GM21717 (cell line): ENCODE measurements at regions not wholly inside any gene's neighbourhood (a gene's known extent, or its start where the extent isn't known, plus 50 kb on each side); places are given as distances from the start of the nearest gene placed in this dataset.
"Not testable (repeated sequence)": the region's sequence is repeated elsewhere in the genome, so short reads cannot be mapped to it uniquely, and the experiment has no call there.

Experiments used
- ATAC-seq: cut with Tn5 transposase; IDR thresholded peaks from one replicate; pipeline ENCODE4 v1.9.1; 2021; ENCODE audit warnings: mild to moderate bottlenecking, moderate library complexity; ENCODE audit not compliant: unreplicated experiment

GRCh38 chr10:4403638-4404252 is 422.3 kb upstream of the AKR1E2 start:
- ATAC-seq = no peak

GRCh38 chr10:4401080-4401479 is 424.9 kb upstream of the AKR1E2 start:
- not testable (repeated sequence) for ATAC-seq

- ATAC-seq = no peak
These were observed 426.5 kb upstream of the AKR1E2 start for GRCh38 chr10:4399556-4399955.

GRCh38 chr10:4398602-4399001 is 427.4 kb upstream of the AKR1E2 start:
- no peak for ATAC-seq

- ATAC-seq = no peak
These were observed 428.7 kb upstream of the AKR1E2 start for GRCh38 chr10:4397337-4397736.

GRCh38 chr10:4396401-4397283 is 429.4 kb upstream of the AKR1E2 start:
- ATAC-seq = no peak

- no peak for ATAC-seq
These were observed 430.3 kb upstream of the AKR1E2 start for GRCh38 chr10:4395731-4396130.

- not testable (repeated sequence) for ATAC-seq
These were observed 431.6 kb upstream of the AKR1E2 start for GRCh38 chr10:4394455-4394854.

GRCh38 chr10:4391683-4392082 is 434.3 kb upstream of the AKR1E2 start:
- ATAC-seq = no peak

GRCh38 chr10:4390219-4390618 is 435.8 kb upstream of the AKR1E2 start:
- no peak for ATAC-seq

GRCh38 chr10:4385231-4385870 is 440.7 kb upstream of the AKR1E2 start:
- ATAC-seq = no peak

GRCh38 chr10:4384245-4384644 is 441.8 kb upstream of the AKR1E2 start:
- no peak for ATAC-seq

GRCh38 chr10:4383651-4384098 is 442.3 kb upstream of the AKR1E2 start:
- no peak for ATAC-seq

GRCh38 chr10:4382811-4383210 is 443.2 kb upstream of the AKR1E2 start:
- ATAC-seq = no peak

GRCh38 chr10:4373612-4374011 is 452.4 kb upstream of the AKR1E2 start:
- no peak for ATAC-seq

GRCh38 chr10:4373098-4373497 is 452.9 kb upstream of the AKR1E2 start:
- no peak for ATAC-seq

- no peak for ATAC-seq
These were observed 453.4 kb upstream of the AKR1E2 start for GRCh38 chr10:4372601-4373000.

GRCh38 chr10:4371691-4372295 is 454.2 kb upstream of the AKR1E2 start:
- no peak for ATAC-seq

GRCh38 chr10:4370376-4370775 is 455.6 kb upstream of the AKR1E2 start:
- ATAC-seq = no peak

GRCh38 chr10:4361581-4361980 is 464.4 kb upstream of the AKR1E2 start:
- ATAC-seq = no peak

GRCh38 chr10:4359003-4359402 is 467.0 kb upstream of the AKR1E2 start:
- no peak for ATAC-seq
